ENCODE measurements at regions not wholly inside any gene's neighbourhood (a gene's known extent, or its start where the extent isn't known, plus 50 kb on each side); places are given as distances from the start of the nearest gene placed in this dataset.

DNA sequence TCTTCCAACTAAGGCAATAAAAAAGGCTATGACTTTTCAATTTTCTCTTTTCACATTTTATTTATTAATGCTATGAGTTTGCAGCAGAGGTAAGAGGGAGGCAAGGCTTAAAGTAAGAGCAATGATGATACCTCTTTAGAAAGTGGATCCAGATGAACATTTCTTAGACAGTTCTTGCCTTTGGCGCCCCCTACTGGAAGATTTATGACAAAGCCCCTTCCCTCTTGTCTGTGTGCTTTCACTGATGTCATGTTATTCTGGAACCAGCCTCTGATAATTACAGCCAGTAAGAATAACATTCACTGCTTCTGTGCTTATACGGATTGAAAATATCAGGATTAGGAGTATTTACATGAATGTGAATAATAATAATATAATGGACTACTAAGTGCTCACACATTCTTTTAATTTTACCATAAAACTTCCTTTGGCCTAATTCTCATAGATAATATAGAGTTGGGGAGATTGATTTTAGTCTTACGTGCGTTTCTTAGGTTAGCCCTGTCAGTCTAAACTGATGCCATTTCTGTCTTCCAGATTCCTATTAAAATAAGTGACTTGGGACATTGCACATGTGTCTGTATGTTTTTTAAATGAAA, 1929.9 kb upstream of the SEL1L start:
- no peak for TF ChIP-seq TAF1 (IDR thresholded peaks at IDR 0.05; ENCODE audit: borderline replicate concordance, low read depth, low read length)
- no peak for TF ChIP-seq POLR2A (IDR thresholded peaks at IDR 0.05; ENCODE audit: low read depth, low read length)
